ENCODE measurements at regions not wholly inside any gene's neighbourhood (a gene's known extent, or its start where the extent isn't known, plus 50 kb on each side); places are given as distances from the start of the nearest gene placed in this dataset.

GRCh38 chr2:147621656-147622197, 223.1 kb upstream of the ACVR2A start:
- no peak for TF ChIP-seq CTCF (conservative IDR thresholded peaks at IDR 0.05; ENCODE audit: low read depth, low read length)
- no peak for DNase-seq (ENCODE audit: low read depth)

GRCh38 chr2:147619808-147620207, 225.0 kb upstream of the ACVR2A start:
- DNase-seq (ENCODE audit: low read depth), result no peak
- no peak overlapping the region for H3K4me3 ChIP-seq (ENCODE audit: low read depth, low read length)
- no peak for TF ChIP-seq CTCF (conservative IDR thresholded peaks at IDR 0.05; ENCODE audit: low read depth, low read length)

More at GRCh38 chr2:147621656-147622197, 223.1 kb upstream of the ACVR2A start:
- no peak overlapping the region for H3K4me3 ChIP-seq (ENCODE audit: low read depth, low read length)

GRCh38 chr2:147615726-147616125, 229.1 kb upstream of the ACVR2A start:
- TF ChIP-seq CTCF (conservative IDR thresholded peaks at IDR 0.05; ENCODE audit: low read depth, low read length), result no peak
- H3K4me3 ChIP-seq (ENCODE audit: low read depth, low read length), result no peak overlapping the region
- DNase-seq (ENCODE audit: low read depth), result no peak

- no peak for DNase-seq (ENCODE audit: low read depth)
- no peak overlapping the region for H3K4me3 ChIP-seq (ENCODE audit: low read depth, low read length)
- TF ChIP-seq CTCF (conservative IDR thresholded peaks at IDR 0.05; ENCODE audit: low read depth, low read length), result no peak
These were observed 229.8 kb upstream of the ACVR2A start for GRCh38 chr2:147614979-147615470.

- no peak for DNase-seq (ENCODE audit: low read depth)
- no peak overlapping the region for H3K4me3 ChIP-seq (ENCODE audit: low read depth, low read length)
- no peak for TF ChIP-seq CTCF (conservative IDR thresholded peaks at IDR 0.05; ENCODE audit: low read depth, low read length)
These were observed 230.4 kb upstream of the ACVR2A start for GRCh38 chr2:147614471-147614870.

- H3K4me3 ChIP-seq (ENCODE audit: low read depth, low read length), result no peak overlapping the region
- no peak for TF ChIP-seq CTCF (conservative IDR thresholded peaks at IDR 0.05; ENCODE audit: low read depth, low read length)
- no peak for DNase-seq (ENCODE audit: low read depth)
These were observed 234.3 kb upstream of the ACVR2A start for GRCh38 chr2:147610496-147611040.

GRCh38 chr2:147609301-147609700, 235.5 kb upstream of the ACVR2A start:
- DNase-seq (ENCODE audit: low read depth), result no peak
- H3K4me3 ChIP-seq (ENCODE audit: low read depth, low read length), result no peak overlapping the region
- TF ChIP-seq CTCF (conservative IDR thresholded peaks at IDR 0.05; ENCODE audit: low read depth, low read length), result no peak
